Activated CD4-positive, alpha-beta T cell treated with anti-CD3 and anti-CD28 coated beads for 36 hours (primary cell): ENCODE measurements at regions not wholly inside any gene's neighbourhood (a gene's known extent, or its start where the extent isn't known, plus 50 kb on each side); places are given as distances from the start of the nearest gene placed in this dataset.

Source experiments
- ATAC-seq: fragments of 200-7000 bp; cut with Tn5 transposase; one replicate; pipeline ENCODE4 v1.10.0; 2021; ENCODE audit warnings: mild to moderate bottlenecking, moderate library complexity
- CTCF ChIA-PET: fragments of 350-600 bp; sonication (Branson Sonifier 250); formaldehyde crosslinking; loops from one replicate; lab custom pipeline; 2021; ENCODE audit warnings: antibody characterized with exemption; lab: Charles Lee
- POLR2A ChIA-PET: fragments of 350-600 bp; sonication (Branson Sonifier 250); formaldehyde crosslinking; loops from one replicate; lab custom pipeline; 2021; ENCODE audit warnings: antibody characterized with exemption, inconsistent platforms; lab: Charles Lee
- DNase-seq: peaks from one replicate; pipeline ENCODE4 v3.0.0-alpha.2; 2020
- H3K27ac Mint-ChIP-seq: one replicate; pipeline ENCODE4 v1.8.0; 2021; ENCODE audit warnings: mixed read lengths
- H3K27me3 Mint-ChIP-seq: one replicate; pipeline ENCODE4 v1.8.0; 2021; ENCODE audit warnings: mixed read lengths
- H3K36me3 Mint-ChIP-seq: one replicate; pipeline ENCODE4 v1.8.0; 2021; ENCODE audit warnings: low read depth, mixed read lengths
- H3K4me1 Mint-ChIP-seq: one replicate; pipeline ENCODE4 v1.8.0; 2021; ENCODE audit warnings: mixed read lengths
- H3K4me3 Mint-ChIP-seq: one replicate; pipeline ENCODE4 v1.8.0; 2021; ENCODE audit warnings: mild to moderate bottlenecking, moderate library complexity, mixed read lengths
- H3K9me3 Mint-ChIP-seq: one replicate; pipeline ENCODE4 v1.8.0; 2021; ENCODE audit warnings: low read depth, mixed read lengths
- intact Hi-C, 2 experiments: fragments of 100-400 bp; cut with DNase I in 1 of 2; cut with micrococcal nuclease in 1 of 2; formaldehyde crosslinking; loops; one replicate each; pipeline versions ENCODE4 v1.14.2 to v1.15.1; 2022 to 2024; cut with DNase I, micrococcal nuclease

DNA sequence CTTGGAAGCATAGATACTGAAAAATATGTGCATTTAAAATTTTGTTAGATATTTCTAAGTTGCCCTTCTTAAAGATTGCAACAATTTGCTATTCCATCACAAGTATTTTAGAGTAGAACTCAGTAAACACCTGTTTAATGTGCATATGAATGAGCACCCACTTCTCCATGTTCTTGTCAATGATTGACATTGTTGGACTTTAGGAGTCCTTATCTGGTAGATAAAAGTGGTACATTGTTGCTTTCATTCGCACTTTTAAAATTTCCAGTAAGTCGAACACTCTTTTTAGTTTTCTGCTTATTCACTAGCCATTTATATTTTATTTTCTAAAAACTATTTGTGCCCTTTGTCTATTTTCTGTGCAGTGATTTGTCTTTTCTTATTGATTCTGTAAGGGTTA is 478.3 kb downstream of the SOX2 start:
- Mint-ChIP-seq H3K27me3 (no peaks in the 10 kb centered on the region), H3K36me3 (no peaks in the 10 kb centered on the region), H3K4me3 (no peak overlapping the region), H3K4me1 (no peaks in the 10 kb centered on the region), H3K9me3 (peaks cover 1% of the 10 kb centered on the region), H3K27ac (no peak overlapping the region)
- ATAC-seq (no peak), DNase-seq (no peak)
- POLR2A ChIA-PET = no interaction called here
- intact Hi-C loops = no loop called here
- CTCF ChIA-PET = no interaction called here

DNA sequence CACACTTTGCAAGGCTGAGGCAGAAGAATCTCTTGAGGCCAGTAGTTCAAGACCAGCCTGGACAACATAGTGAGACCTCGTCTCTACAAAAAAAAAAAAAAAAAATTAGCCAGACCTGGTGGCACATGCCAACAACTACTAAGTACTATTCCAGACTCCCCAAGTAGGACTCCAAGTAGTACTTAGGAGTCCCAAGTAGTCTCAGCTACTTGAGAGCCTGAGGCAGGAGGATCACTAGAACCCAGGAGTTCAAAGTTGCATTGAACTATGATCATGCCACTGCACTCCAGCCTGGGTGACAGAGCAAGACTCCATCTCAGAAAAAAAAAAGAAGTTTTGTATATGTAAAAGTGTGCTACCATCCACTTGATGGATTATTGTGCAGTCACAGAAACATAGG is 486.6 kb downstream of the SOX2 start:
- no peak overlapping the region for H3K4me3 Mint-ChIP-seq
- intact Hi-C loops = no loop called here
- no peaks in the 10 kb centered on the region for H3K27me3 Mint-ChIP-seq
- CTCF ChIA-PET = no interaction called here
- POLR2A ChIA-PET = no interaction called here
- no peaks in the 10 kb centered on the region for H3K36me3 Mint-ChIP-seq
- no peaks in the 10 kb centered on the region for H3K4me1 Mint-ChIP-seq
- no peak for DNase-seq
- no peak for ATAC-seq
- H3K9me3 Mint-ChIP-seq = no peaks in the 10 kb centered on the region
- H3K27ac Mint-ChIP-seq = no peak overlapping the region

DNA sequence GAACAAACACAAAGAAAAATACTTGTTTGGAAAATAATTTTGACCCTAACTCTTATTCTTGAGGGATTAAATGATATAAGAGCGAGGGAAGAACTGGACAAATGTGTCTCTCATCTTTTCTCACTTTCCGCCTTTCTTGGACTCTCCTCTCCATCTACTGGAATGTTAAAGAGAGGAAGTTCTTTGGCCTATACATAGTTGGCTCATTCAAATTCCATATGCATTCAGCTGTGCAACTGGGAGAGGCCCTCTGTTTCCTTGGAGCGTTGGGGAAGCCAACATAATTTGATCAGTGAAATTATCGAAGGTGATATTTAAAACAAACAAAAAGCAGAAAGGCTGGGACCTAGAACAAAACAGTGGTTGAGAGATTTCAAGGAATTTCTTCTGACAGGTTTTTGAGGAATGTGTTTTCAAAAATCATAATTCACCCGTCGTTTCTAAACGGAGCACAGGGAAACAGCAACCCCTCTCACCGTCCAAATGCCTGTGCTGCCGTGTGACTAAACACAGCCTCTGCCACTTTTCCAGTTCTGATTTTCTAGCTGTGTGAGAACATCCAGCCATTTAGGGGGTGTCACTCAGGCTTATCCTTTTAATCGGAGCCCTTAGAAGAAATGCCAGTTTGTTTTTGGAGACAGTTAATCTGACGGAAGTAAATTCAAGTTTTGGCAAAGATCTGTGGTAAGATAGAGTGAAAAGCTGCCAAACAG is 489.9 kb downstream of the SOX2 start:
- ATAC-seq (no peak), DNase-seq (no peak)
- H3K9me3 Mint-ChIP-seq = no peaks in the 10 kb centered on the region
- H3K4me3 Mint-ChIP-seq = no peak overlapping the region
- ChIA-PET CTCF (no interaction called here), POLR2A (no interaction called here)
- H3K36me3 Mint-ChIP-seq = no peaks in the 10 kb centered on the region
- intact Hi-C loops = no loop called here
- H3K4me1 Mint-ChIP-seq = no peaks in the 10 kb centered on the region
- H3K27me3 Mint-ChIP-seq = no peaks in the 10 kb centered on the region
- no peak overlapping the region for H3K27ac Mint-ChIP-seq

DNA sequence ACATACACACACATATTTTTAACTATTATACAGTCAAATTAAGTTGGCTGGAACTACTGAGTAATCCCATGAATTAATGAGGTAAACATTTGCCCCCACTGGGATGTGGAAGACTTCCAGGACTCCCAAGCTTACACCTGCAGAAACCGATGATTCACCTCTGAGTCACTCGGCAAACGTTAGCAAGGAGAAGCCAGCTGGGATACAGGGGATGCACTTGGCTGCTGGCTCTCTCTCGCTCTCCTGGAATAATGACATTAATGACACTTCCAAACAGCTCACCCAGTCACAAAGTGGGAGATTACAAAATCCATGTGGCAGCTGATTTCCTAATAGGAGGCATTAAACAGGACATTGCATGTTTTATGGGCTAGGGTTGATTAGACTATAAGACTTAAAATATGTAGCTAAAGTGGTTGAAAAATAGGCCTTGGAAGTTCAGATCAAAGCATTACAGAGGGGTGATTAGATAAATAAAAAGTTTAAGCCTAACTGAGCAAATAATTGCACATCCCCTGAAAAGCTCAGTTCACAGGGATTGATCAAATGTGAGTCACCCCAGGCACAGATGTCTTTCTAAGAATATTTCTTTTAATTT is 500.9 kb downstream of the SOX2 start:
- no peak overlapping the region for H3K27ac Mint-ChIP-seq
- ChIA-PET CTCF (interaction anchor here (1.0 kb wide), 1 partner anchor 676 kb away, joined by 3 read pairs; no protein-coding TSS in a partner anchor), POLR2A (no interaction called here)
- no peaks in the 10 kb centered on the region for H3K4me1 Mint-ChIP-seq
- H3K4me3 Mint-ChIP-seq = no peak overlapping the region
- intact Hi-C loops = no loop called here
- H3K36me3 Mint-ChIP-seq = no peaks in the 10 kb centered on the region
- ATAC-seq (no peak), DNase-seq (no peak)
- no peaks in the 10 kb centered on the region for H3K9me3 Mint-ChIP-seq
- H3K27me3 Mint-ChIP-seq = no peaks in the 10 kb centered on the region

DNA sequence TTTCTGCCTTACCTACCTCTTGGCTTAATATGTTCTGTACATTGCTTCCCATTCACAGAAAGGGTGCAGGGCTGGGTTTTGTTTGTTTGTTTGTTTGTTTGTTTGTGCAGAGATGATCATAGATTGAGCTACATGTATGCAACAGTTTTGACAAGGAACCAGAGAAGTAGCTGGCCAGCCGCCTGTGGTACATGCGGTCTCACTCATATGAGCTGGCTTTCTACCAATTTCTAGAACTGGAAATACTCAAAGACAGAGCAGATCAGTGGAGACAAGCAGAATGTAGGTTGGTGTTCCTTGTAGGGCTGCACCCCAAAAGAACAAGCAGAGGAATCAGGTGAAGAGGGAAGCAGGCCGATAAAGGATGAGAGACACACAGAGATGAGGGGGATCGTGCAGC is 502.7 kb downstream of the SOX2 start:
- POLR2A ChIA-PET = no interaction called here
- intact Hi-C loops = no loop called here
- Mint-ChIP-seq H3K36me3 (no peaks in the 10 kb centered on the region), H3K9me3 (no peaks in the 10 kb centered on the region), H3K27ac (no peak overlapping the region), H3K27me3 (no peaks in the 10 kb centered on the region), H3K4me3 (no peak overlapping the region), H3K4me1 (no peaks in the 10 kb centered on the region)
- ATAC-seq (no peak), DNase-seq (no peak)
- CTCF ChIA-PET = no interaction called here

DNA sequence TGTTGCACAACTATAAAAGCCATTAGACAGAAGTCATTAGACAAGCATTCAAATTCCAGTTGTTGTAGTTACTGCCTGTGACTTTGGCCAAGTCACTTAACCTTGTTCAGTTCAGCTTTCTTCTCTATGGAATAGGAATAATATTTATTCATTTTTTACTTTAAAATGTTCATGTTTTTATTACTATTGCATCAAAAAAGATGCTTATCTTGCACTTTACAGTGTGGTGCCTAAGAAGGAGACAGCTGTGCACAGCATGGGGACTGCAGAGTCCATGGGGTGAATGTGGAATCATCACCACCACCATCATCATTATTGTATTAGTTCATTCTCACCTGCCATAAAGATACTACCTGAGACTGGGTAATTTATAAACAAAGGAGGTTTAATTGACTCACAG is 504.2 kb downstream of the SOX2 start:
- no peaks in the 10 kb centered on the region for H3K4me1 Mint-ChIP-seq
- ChIA-PET CTCF (no interaction called here), POLR2A (no interaction called here)
- H3K4me3 Mint-ChIP-seq = no peak overlapping the region
- no peak overlapping the region for H3K27ac Mint-ChIP-seq
- no peak for ATAC-seq
- H3K27me3 Mint-ChIP-seq = no peaks in the 10 kb centered on the region
- no peaks in the 10 kb centered on the region for H3K9me3 Mint-ChIP-seq
- H3K36me3 Mint-ChIP-seq = no peaks in the 10 kb centered on the region
- no peak for DNase-seq
- intact Hi-C loops = no loop called here

DNA sequence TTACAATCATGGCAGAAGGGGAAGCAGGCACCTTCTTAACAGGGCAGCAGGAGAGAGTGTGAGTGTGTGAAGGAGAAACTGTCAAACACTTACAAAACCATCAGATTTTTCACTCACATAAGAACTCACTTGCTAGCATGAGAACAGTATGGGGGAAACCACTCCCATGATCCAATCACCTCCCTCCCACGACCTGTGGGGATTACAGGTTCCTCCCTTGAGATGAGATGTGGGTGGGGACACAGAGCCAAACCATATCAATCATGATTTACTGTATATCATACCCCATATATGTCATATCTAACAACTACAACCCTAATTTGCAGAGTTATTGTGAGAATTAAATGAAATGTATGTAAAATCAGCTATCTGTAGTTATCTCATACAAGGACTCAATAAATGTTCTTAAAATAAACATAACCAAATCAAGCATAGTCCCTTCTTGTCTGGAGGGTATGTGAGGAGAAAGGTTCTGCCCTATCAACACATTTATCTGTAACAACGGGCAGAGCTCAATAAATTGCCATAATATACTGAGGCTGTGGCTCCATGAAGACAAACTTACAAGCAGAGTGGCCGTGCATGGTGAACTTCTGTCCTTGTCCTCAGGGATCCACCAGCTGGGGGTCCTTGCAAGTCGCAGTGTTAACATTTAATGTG is 504.7 kb downstream of the SOX2 start:
- H3K4me1 Mint-ChIP-seq = no peaks in the 10 kb centered on the region
- POLR2A ChIA-PET = no interaction called here
- DNase-seq (no peak), ATAC-seq (no peak)
- H3K4me3 Mint-ChIP-seq = no peak overlapping the region
- no peaks in the 10 kb centered on the region for H3K36me3 Mint-ChIP-seq
- no peaks in the 10 kb centered on the region for H3K9me3 Mint-ChIP-seq
- intact Hi-C loops = no loop called here
- CTCF ChIA-PET = interaction anchor here (0.7 kb wide), 1 partner anchor 39 kb away, joined by 3 read pairs; no protein-coding TSS in a partner anchor
- H3K27me3 Mint-ChIP-seq = no peaks in the 10 kb centered on the region
- H3K27ac Mint-ChIP-seq = no peak overlapping the region

DNA sequence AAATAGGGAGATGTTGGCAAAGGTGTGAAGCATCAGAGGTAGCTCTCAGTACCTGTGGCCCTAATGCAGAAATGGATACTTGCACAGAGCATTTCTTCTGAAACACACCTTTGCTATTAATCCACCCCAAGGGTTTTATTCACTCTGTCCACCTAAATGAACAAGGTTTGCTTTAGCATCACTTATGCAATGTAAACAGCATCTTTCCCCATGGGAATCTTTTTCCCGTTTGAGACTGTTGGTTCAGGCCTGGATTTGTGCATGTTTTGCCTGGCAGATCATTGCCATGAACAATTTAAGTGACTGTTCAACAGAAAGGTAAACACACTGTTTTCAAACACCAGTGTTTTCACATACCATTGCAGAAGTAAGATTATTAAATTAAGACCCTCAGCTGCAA is 508.3 kb downstream of the SOX2 start:
- DNase-seq (no peak), ATAC-seq (no peak)
- intact Hi-C loops = no loop called here
- CTCF ChIA-PET = interaction anchor here (0.6 kb wide), 1 partner anchor 1589 kb away, joined by 3 read pairs; no protein-coding TSS in a partner anchor
- Mint-ChIP-seq H3K9me3 (no peaks in the 10 kb centered on the region), H3K27ac (no peak overlapping the region), H3K4me3 (no peak overlapping the region), H3K36me3 (no peaks in the 10 kb centered on the region), H3K27me3 (no peaks in the 10 kb centered on the region), H3K4me1 (no peaks in the 10 kb centered on the region)
- POLR2A ChIA-PET = no interaction called here

DNA sequence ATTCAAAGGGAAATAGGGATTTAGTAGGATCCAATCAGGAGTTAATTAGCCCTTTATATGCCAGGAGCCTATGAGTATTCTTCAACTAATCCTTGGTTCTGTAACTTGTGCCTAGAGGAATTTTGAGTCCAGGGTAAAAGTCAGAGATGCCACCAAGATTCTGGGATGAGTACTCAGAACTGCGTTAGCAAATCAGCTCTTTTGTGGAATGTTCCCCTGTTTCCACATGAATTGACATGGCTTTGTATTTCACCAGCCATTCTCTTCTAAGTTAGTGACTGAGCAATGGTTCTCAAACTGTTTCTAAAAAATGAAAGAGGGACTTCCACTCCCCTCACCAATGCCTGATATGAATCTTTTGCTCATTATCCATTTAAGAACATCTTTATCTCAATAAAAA is 508.7 kb downstream of the SOX2 start:
- ChIA-PET CTCF (interaction anchor here (0.6 kb wide), 1 partner anchor 1590 kb away, joined by 3 read pairs; no protein-coding TSS in a partner anchor), POLR2A (no interaction called here)

DNA sequence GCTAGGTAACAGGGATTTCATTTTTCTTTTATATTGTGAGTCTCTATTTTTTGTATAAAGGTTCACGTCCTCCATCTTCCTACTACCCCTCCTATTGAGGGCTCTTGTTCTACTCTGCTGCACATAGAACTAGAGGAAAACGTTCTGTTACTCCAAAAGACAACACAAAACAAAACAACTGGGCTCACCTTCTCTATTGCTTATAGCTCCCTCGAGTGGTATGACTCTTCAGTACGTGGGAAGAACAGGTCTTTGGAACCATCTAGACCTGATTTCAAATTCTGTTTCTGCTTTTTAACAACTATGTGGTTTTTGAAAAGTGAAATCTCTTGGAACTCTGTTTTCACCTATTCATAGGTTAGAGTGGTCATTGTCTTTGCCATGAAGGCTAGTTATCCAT is 515.3 kb downstream of the SOX2 start:
- H3K36me3 Mint-ChIP-seq = no peaks in the 10 kb centered on the region
- ATAC-seq = no peak
- POLR2A ChIA-PET = no interaction called here
- intact Hi-C loops = no loop called here
- H3K9me3 Mint-ChIP-seq = no peaks in the 10 kb centered on the region
- H3K27me3 Mint-ChIP-seq = no peaks in the 10 kb centered on the region
- H3K27ac Mint-ChIP-seq = no peak overlapping the region
- DNase-seq = no peak
- H3K4me3 Mint-ChIP-seq = no peak overlapping the region
- no peaks in the 10 kb centered on the region for H3K4me1 Mint-ChIP-seq
- CTCF ChIA-PET = no interaction called here

More for the DNA sequence above, 508.7 kb downstream of the SOX2 start:
- no peaks in the 10 kb centered on the region for H3K9me3 Mint-ChIP-seq
- DNase-seq (no peak), ATAC-seq (no peak)
- H3K4me1 Mint-ChIP-seq = no peaks in the 10 kb centered on the region
- intact Hi-C loops = no loop called here
- no peaks in the 10 kb centered on the region for H3K36me3 Mint-ChIP-seq
- no peak overlapping the region for H3K4me3 Mint-ChIP-seq
- H3K27me3 Mint-ChIP-seq = no peaks in the 10 kb centered on the region
- H3K27ac Mint-ChIP-seq = no peak overlapping the region

DNA sequence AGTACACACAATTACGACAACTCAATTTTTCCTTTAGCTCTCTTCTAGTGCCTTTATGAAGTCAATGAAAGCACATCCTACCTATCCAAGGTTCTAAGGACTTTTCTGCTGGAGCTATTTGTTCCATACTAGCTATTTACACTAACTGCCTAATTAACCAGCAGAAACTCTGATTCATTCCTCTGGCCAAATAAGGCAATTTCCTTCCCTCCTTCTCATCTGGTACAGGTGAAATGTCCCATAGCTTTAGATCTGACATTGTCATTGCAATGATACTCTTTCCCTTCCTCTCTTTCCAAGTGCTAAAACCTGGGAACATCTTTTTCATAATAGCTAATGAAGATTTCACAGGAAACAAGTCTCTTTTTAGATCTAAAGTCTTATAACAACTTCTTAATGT is 521.7 kb downstream of the SOX2 start:
- CTCF ChIA-PET = interaction anchor here (0.7 kb wide), 1 partner anchor 10 kb away, joined by 3 read pairs; no protein-coding TSS in a partner anchor
- Mint-ChIP-seq H3K4me1 (no peaks in the 10 kb centered on the region), H3K27me3 (no peaks in the 10 kb centered on the region), H3K4me3 (no peak overlapping the region), H3K27ac (no peak overlapping the region), H3K9me3 (no peaks in the 10 kb centered on the region), H3K36me3 (no peaks in the 10 kb centered on the region)
- intact Hi-C loops = no loop called here
- ATAC-seq (no peak), DNase-seq (no peak)
- POLR2A ChIA-PET = no interaction called here

DNA sequence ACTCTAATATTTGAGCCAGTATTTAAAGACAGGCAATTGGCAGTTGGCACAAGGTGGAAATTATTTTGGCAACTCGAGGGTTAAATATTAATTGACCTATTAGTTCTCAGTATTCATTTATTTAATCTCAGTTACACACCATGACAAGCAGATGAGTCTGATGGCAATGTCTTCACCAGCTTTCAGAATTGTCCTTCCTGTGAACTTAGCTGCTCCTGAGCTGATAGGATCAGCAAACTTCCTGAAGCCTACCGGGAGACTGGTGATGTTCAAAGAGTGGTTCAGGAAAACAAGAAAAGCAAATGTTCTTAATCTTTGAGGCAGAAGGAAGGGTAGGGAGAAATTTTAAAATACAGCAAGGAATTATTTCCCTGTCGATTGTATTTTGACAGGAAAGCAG is 522.2 kb downstream of the SOX2 start:
- H3K36me3 Mint-ChIP-seq = no peaks in the 10 kb centered on the region
- no peak overlapping the region for H3K27ac Mint-ChIP-seq
- no peaks in the 10 kb centered on the region for H3K9me3 Mint-ChIP-seq
- ChIA-PET CTCF (interaction anchor here (0.7 kb wide), 1 partner anchor 11 kb away, joined by 3 read pairs; no protein-coding TSS in a partner anchor), POLR2A (no interaction called here)
- ATAC-seq (no peak), DNase-seq (no peak)
- intact Hi-C loops = no loop called here
- no peaks in the 10 kb centered on the region for H3K4me1 Mint-ChIP-seq
- H3K27me3 Mint-ChIP-seq = no peaks in the 10 kb centered on the region
- H3K4me3 Mint-ChIP-seq = no peak overlapping the region
